H9 (cell line): ENCODE measurements at regions not wholly inside any gene's neighbourhood (a gene's known extent, or its start where the extent isn't known, plus 50 kb on each side); places are given as distances from the start of the nearest gene placed in this dataset.

Experiments used
- DNase-seq: peaks from one replicate; pipeline ENCODE4 v3.0.0-alpha.2; 2017
- H2AFZ ChIP-seq: one replicate; pipeline ENCODE4 v1.6.1; 2013; ENCODE audit warnings: mild to moderate bottlenecking, low read length, control low read depth, moderate library complexity
- H2AK5ac ChIP-seq: 2 replicates; pipeline ENCODE4 v1.6.1; 2013; ENCODE audit warnings: low read length, control low read depth, mixed read lengths; ENCODE audit not compliant: insufficient read length
- H2BK120ac ChIP-seq: one replicate; pipeline ENCODE4 v1.6.1; 2013; ENCODE audit warnings: low read depth, mild to moderate bottlenecking, low read length, control low read depth, inconsistent platforms; ENCODE audit not compliant: poor library complexity, severe bottlenecking
- H2BK12ac ChIP-seq: 2 replicates; pipeline ENCODE4 v1.6.1; 2013; ENCODE audit warnings: low read length, control low read depth, mixed read lengths, low read depth; ENCODE audit not compliant: insufficient read length
- H2BK15ac ChIP-seq: 2 replicates; pipeline ENCODE4 v1.6.1; 2013; ENCODE audit warnings: low read depth, low read length, control low read depth
- H2BK20ac ChIP-seq: one replicate; pipeline ENCODE4 v1.6.1; 2013; ENCODE audit warnings: low read depth, mild to moderate bottlenecking, low read length, control low read depth, inconsistent platforms; ENCODE audit not compliant: poor library complexity, severe bottlenecking
- H2BK5ac ChIP-seq: 2 replicates; pipeline ENCODE4 v1.6.1; 2013; ENCODE audit warnings: low read length, control low read depth, mixed read lengths; ENCODE audit not compliant: insufficient read length
- H3K14ac ChIP-seq: 2 replicates; pipeline ENCODE4 v1.6.1; 2013; ENCODE audit warnings: low read length, control low read depth; ENCODE audit not compliant: insufficient read depth
- H3K18ac ChIP-seq: 2 replicates; pipeline ENCODE4 v1.6.1; 2013; ENCODE audit warnings: low read depth, mild to moderate bottlenecking, mixed read lengths, low read length, control low read depth; ENCODE audit not compliant: insufficient read length
- H3K23ac ChIP-seq: 2 replicates; pipeline ENCODE4 v1.6.1; 2013; ENCODE audit warnings: low read length, control low read depth, mixed read lengths, low read depth; ENCODE audit not compliant: insufficient read length
- H3K23me2 ChIP-seq: 2 replicates; pipeline ENCODE4 v1.6.1; 2013; ENCODE audit warnings: low read depth, mild to moderate bottlenecking, mixed read lengths, low read length, control low read depth; ENCODE audit not compliant: insufficient read length, poor library complexity, severe bottlenecking
- H3K27ac ChIP-seq: 2 replicates; pipeline ENCODE4 v1.5.1; 2013; ENCODE audit warnings: low read length, control low read depth, mixed read lengths, low read depth; ENCODE audit not compliant: insufficient read length
- H3K27me3 ChIP-seq: 2 replicates; pipeline ENCODE4 v1.6.1; 2013; ENCODE audit warnings: low read length, control low read depth, inconsistent platforms; ENCODE audit not compliant: insufficient read depth
- H3K4ac ChIP-seq: 2 replicates; pipeline ENCODE4 v1.6.1; 2013; ENCODE audit warnings: low read depth, mild to moderate bottlenecking, control low read depth, inconsistent platforms, low read length, moderate library complexity
- H3K4me1 ChIP-seq: 2 replicates; pipeline ENCODE4 v1.6.1; 2013; ENCODE audit warnings: low read length, control low read depth, inconsistent platforms; ENCODE audit not compliant: insufficient read depth
- H3K4me2 ChIP-seq: 2 replicates; pipeline ENCODE4 v1.6.1; 2013; ENCODE audit warnings: low read length, control low read depth, mixed read lengths; ENCODE audit not compliant: insufficient read length, insufficient read depth
- H3K56ac ChIP-seq: 2 replicates; pipeline ENCODE4 v1.6.1; 2013; ENCODE audit warnings: low read depth, mild to moderate bottlenecking, mixed read lengths, low read length, control low read depth; ENCODE audit not compliant: insufficient read length
- H3K79me1 ChIP-seq: 2 replicates; pipeline ENCODE4 v1.6.1; 2013; ENCODE audit warnings: low read depth, mild to moderate bottlenecking, moderate library complexity, low read length, control low read depth, inconsistent platforms; ENCODE audit not compliant: insufficient read depth, poor library complexity, severe bottlenecking
- H3K79me2 ChIP-seq: 2 replicates; pipeline ENCODE4 v1.6.1; 2013; ENCODE audit warnings: low read length, control low read depth, inconsistent platforms; ENCODE audit not compliant: insufficient read depth
- H3K9ac ChIP-seq: 2 replicates; pipeline ENCODE4 v1.6.1; 2013; ENCODE audit warnings: low read length, control low read depth, mixed read lengths; ENCODE audit not compliant: insufficient read length; ENCODE audit errors: extremely low read depth
- H3K9me3 ChIP-seq: one replicate; pipeline ENCODE4 v1.6.1; 2013; ENCODE audit warnings: low read depth, low read length, inconsistent platforms; ENCODE audit not compliant: control insufficient read depth
- H3T11ph ChIP-seq: one replicate; pipeline ENCODE4 v1.6.1; 2013; ENCODE audit warnings: mild to moderate bottlenecking, low read length, control low read depth, inconsistent platforms
- H4K20me1 ChIP-seq: one replicate; pipeline ENCODE4 v1.6.1; 2013; ENCODE audit not compliant: control insufficient read depth, insufficient read length, insufficient read depth
- H4K5ac ChIP-seq: 2 replicates; pipeline ENCODE4 v1.6.1; 2013; ENCODE audit warnings: low read depth, mild to moderate bottlenecking, mixed read lengths, low read length, control low read depth; ENCODE audit not compliant: insufficient read length
- H4K8ac ChIP-seq: replicated peaks from 2 replicates; pipeline ENCODE4 v1.6.1; 2013; ENCODE audit warnings: low read length, control low read depth, mixed read lengths, low read depth; ENCODE audit not compliant: insufficient read length
- H4K91ac ChIP-seq: 2 replicates; pipeline ENCODE4 v1.6.1; 2013; ENCODE audit warnings: low read depth, mild to moderate bottlenecking, moderate library complexity, mixed read lengths, low read length, control low read depth; ENCODE audit not compliant: insufficient read length
- H3K27ac Mint-ChIP-seq, 3 experiments: 2 replicates in 2 of 3; 3 replicates in 1 of 3; pipeline ENCODE4 v1.8.0; 2020 to 2021; ENCODE audit warnings: mixed read lengths in 3 of 3, mild to moderate bottlenecking in 1 of 3, moderate library complexity in 1 of 3
- H3K27me3 Mint-ChIP-seq: 2 replicates; pipeline ENCODE4 v1.8.0; 2021; ENCODE audit warnings: low read depth, mild to moderate bottlenecking, moderate library complexity, mixed read lengths
- H3K36me3 Mint-ChIP-seq, 3 experiments: 2 replicates in 2 of 3; 3 replicates in 1 of 3; pipeline ENCODE4 v1.8.0; 2020 to 2021; ENCODE audit warnings: low read depth in 3 of 3, mixed read lengths in 3 of 3; ENCODE audit not compliant: insufficient read depth in 1 of 3
- H3K4me1 Mint-ChIP-seq, 2 experiments: 2 replicates each; pipeline ENCODE4 v1.8.0; 2020; ENCODE audit warnings: mixed read lengths in 2 of 2
- H3K4me3 Mint-ChIP-seq, 2 experiments: 2 replicates in 1 of 2; 3 replicates in 1 of 2; pipeline ENCODE4 v1.8.0; 2020 to 2021; ENCODE audit warnings: mild to moderate bottlenecking in 2 of 2, mixed read lengths in 2 of 2, moderate library complexity in 1 of 2
- H3K9me3 Mint-ChIP-seq, 2 experiments: 2 replicates in 1 of 2; 3 replicates in 1 of 2; pipeline ENCODE4 v1.8.0; 2020; ENCODE audit warnings: mild to moderate bottlenecking in 2 of 2, mixed read lengths in 2 of 2, moderate library complexity in 1 of 2
- CTCF ChIP-seq: fragments of 200-600 bp; sonication (generic); conservative IDR thresholded peaks from 3 replicates; pipeline ENCODE4 v1.8.0; 2021; ENCODE audit warnings: antibody characterized with exemption, mild to moderate bottlenecking
- WGBS: extraction: QIAGEN DNeasy Blood & Tissue Kit; methylation state at CpG from one replicate; pipeline ENCODE4 v1.1.7; 2013; ENCODE audit warnings: missing lambda C conversion rate, low lambda C conversion rate, mixed read lengths; ENCODE audit not compliant: insufficient read length; ENCODE audit errors: extremely low coverage; 5-methylcytosine and 5-hydroxymethylcytosine counted together

GRCh38 chr5:86885011-86885410 lies 267.3 kb downstream of the COX7C start:
- Histone ChIP-seq H3K23ac (no peak overlapping the region), H4K91ac (no peak overlapping the region), H2BK15ac (no peak overlapping the region), H2AFZ (no peak overlapping the region), H3T11ph (no peak overlapping the region), H2BK5ac (no peak overlapping the region), H2AK5ac (no peak overlapping the region), H3K9me3 (no peaks in the 10 kb centered on the region), H3K4me1 (no peaks in the 10 kb centered on the region; the same call in 1 of the 2 replicates), H3K27me3 (no peaks in the 10 kb centered on the region), H4K8ac (no peak overlapping the region), H3K4me2 (no peak overlapping the region), H3K14ac (no peak overlapping the region), H2BK12ac (no peak overlapping the region), H3K18ac (no peak overlapping the region), H3K9ac (no peak overlapping the region), H4K20me1 (no peaks in the 10 kb centered on the region), H3K27ac (no peak overlapping the region), H2BK20ac (no peak overlapping the region), H3K79me2 (no peaks in the 10 kb centered on the region), H2BK120ac (no peak overlapping the region), H3K79me1 (no peaks in the 10 kb centered on the region), H4K5ac (no peak overlapping the region), H3K56ac (no peak overlapping the region), H3K23me2 (no peaks in the 10 kb centered on the region), H3K4ac (no peak overlapping the region)
- no peaks in the 10 kb centered on the region for H3K9me3 Mint-ChIP-seq
- peaks cover 16 to 17% of the 10 kb centered on the region in 2 experiments for H3K4me1 Mint-ChIP-seq
- H3K27me3 Mint-ChIP-seq: no peaks in the 10 kb centered on the region
- no peak overlapping the region for H3K4me3 Mint-ChIP-seq
- no peak for TF ChIP-seq CTCF
- DNase-seq: no peak
- no peaks in the 10 kb centered on the region for H3K36me3 Mint-ChIP-seq
- H3K27ac Mint-ChIP-seq: no peak overlapping the region
- no CpG with 5 or more reads among the region's 2 CpGs for WGBS
